Ishikawa (cell line): ENCODE measurements at regions not wholly inside any gene's neighbourhood (a gene's known extent, or its start where the extent isn't known, plus 50 kb on each side); places are given as distances from the start of the nearest gene placed in this dataset.

ENCODE experiments used
- CEBPB ChIP-seq: IDR thresholded peaks from 2 replicates; pipeline ENCODE4 v1.6.1; 2012
- CREB1 ChIP-seq: IDR thresholded peaks from 2 replicates; pipeline ENCODE4 v1.6.1; 2012; ENCODE audit warnings: low read depth
- EGR1 ChIP-seq: IDR thresholded peaks from 2 replicates; pipeline ENCODE4 v1.6.1; 2012
- EP300 ChIP-seq: IDR thresholded peaks from 2 replicates; pipeline ENCODE4 v1.6.1; 2012; ENCODE audit warnings: borderline replicate concordance
- FOXM1 ChIP-seq: IDR thresholded peaks from 2 replicates; pipeline ENCODE4 v1.6.1; 2012; ENCODE audit warnings: low read depth, borderline replicate concordance
- NFIC ChIP-seq: IDR thresholded peaks from 2 replicates; pipeline ENCODE4 v1.6.1; 2012
- RAD21 ChIP-seq: IDR thresholded peaks from 2 replicates; pipeline ENCODE4 v1.6.1; 2012; ENCODE audit warnings: low read depth
- TAF1 ChIP-seq: IDR thresholded peaks from 2 replicates; pipeline ENCODE4 v1.6.1; 2012; ENCODE audit warnings: low read depth, mild to moderate bottlenecking
- TCF12 ChIP-seq: IDR thresholded peaks from 2 replicates; pipeline ENCODE4 v1.6.1; 2012; ENCODE audit warnings: low read depth
- TEAD4 ChIP-seq: IDR thresholded peaks from 2 replicates; pipeline ENCODE4 v1.6.1; 2012
- YY1 ChIP-seq: IDR thresholded peaks from 2 replicates; pipeline ENCODE4 v1.6.1; 2012; ENCODE audit warnings: low read depth
- ZBTB7A ChIP-seq: IDR thresholded peaks from 2 replicates; pipeline ENCODE4 v1.6.1; 2012; ENCODE audit warnings: low read depth
- TF ChIP-seq, protein P1 (sequence below): IDR thresholded peaks from 2 replicates; pipeline ENCODE4 v1.6.1; 2012
- TF ChIP-seq, protein P2 (sequence below): IDR thresholded peaks from 2 replicates; pipeline ENCODE4 v1.6.1; 2012
- TF ChIP-seq, protein P3 (sequence below): IDR thresholded peaks from 2 replicates; pipeline ENCODE4 v1.6.1; 2012; ENCODE audit warnings: low read depth, mild to moderate bottlenecking

DNA sequence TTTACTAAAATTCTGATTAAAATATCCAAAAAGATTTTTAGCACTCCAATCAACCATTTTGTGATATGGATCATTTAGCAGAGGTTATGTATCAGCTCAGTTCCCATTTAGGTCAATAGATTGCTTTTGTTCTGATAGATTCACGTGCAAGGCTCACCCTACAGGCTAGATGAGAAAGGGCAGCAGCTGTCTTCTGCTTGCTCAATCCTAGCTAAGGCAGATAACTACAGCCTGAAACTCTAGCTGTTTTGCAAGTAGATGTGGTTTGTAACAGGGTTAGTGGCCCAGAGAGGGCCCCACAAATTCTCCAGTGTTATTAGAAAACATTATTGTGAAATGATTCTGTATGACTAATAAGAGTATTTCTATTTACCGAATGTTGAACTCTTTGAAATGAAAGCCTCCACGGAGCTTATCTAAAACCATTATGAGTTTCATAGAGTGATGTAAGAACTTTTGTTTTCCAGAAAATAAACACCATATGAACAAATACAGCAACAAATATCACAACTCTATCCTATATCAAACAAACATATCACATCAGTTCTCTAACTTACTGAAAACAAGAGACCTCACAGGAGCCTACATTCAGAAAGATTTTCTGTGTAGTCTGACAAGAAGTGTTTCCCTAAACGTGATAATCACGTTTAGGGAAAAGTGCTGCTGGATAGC lies 841.9 kb upstream of the ACO1 start:
- TF ChIP-seq TAF1 (no peak), CEBPB (peak; percentile 55), ZBTB7A (no peak), RAD21 (peak; percentile 47), EP300 (no peak), TCF12 (no peak), TEAD4 (no peak), NFIC (no peak), YY1 (no peak), CREB1 (no peak), FOXM1 (no peak), EGR1 (no peak)
- TF ChIP-seq, protein P1, sequence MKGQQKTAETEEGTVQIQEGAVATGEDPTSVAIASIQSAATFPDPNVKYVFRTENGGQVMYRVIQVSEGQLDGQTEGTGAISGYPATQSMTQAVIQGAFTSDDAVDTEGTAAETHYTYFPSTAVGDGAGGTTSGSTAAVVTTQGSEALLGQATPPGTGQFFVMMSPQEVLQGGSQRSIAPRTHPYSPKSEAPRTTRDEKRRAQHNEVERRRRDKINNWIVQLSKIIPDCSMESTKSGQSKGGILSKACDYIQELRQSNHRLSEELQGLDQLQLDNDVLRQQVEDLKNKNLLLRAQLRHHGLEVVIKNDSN, result no peak
- TF ChIP-seq, protein P2, sequence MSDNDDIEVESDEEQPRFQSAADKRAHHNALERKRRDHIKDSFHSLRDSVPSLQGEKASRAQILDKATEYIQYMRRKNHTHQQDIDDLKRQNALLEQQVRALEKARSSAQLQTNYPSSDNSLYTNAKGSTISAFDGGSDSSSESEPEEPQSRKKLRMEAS, result no peak
- TF ChIP-seq, protein P3, sequence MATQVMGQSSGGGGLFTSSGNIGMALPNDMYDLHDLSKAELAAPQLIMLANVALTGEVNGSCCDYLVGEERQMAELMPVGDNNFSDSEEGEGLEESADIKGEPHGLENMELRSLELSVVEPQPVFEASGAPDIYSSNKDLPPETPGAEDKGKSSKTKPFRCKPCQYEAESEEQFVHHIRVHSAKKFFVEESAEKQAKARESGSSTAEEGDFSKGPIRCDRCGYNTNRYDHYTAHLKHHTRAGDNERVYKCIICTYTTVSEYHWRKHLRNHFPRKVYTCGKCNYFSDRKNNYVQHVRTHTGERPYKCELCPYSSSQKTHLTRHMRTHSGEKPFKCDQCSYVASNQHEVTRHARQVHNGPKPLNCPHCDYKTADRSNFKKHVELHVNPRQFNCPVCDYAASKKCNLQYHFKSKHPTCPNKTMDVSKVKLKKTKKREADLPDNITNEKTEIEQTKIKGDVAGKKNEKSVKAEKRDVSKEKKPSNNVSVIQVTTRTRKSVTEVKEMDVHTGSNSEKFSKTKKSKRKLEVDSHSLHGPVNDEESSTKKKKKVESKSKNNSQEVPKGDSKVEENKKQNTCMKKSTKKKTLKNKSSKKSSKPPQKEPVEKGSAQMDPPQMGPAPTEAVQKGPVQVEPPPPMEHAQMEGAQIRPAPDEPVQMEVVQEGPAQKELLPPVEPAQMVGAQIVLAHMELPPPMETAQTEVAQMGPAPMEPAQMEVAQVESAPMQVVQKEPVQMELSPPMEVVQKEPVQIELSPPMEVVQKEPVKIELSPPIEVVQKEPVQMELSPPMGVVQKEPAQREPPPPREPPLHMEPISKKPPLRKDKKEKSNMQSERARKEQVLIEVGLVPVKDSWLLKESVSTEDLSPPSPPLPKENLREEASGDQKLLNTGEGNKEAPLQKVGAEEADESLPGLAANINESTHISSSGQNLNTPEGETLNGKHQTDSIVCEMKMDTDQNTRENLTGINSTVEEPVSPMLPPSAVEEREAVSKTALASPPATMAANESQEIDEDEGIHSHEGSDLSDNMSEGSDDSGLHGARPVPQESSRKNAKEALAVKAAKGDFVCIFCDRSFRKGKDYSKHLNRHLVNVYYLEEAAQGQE, result no peak

DNA sequence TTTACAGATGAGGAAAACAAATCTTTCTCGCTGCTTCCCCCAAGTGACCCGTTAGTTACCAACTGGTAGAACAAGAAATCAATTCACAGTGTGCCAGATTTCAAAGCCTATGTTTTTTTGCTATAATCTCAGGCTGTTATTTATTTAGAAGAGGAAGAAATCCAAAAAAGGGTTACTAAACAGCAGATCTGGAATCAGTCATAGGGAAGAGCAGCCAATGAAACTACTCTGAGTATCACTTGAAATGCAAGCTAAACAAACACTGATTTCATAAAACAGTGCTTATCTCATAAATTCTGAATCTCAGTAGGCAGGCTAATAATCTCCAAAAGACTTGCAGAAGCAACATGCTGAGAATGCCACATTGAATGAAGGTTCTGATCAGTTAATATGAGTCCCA lies 829.5 kb upstream of the ACO1 start:
- TF ChIP-seq ZBTB7A (no peak), RAD21 (no peak), EP300 (no peak)

DNA sequence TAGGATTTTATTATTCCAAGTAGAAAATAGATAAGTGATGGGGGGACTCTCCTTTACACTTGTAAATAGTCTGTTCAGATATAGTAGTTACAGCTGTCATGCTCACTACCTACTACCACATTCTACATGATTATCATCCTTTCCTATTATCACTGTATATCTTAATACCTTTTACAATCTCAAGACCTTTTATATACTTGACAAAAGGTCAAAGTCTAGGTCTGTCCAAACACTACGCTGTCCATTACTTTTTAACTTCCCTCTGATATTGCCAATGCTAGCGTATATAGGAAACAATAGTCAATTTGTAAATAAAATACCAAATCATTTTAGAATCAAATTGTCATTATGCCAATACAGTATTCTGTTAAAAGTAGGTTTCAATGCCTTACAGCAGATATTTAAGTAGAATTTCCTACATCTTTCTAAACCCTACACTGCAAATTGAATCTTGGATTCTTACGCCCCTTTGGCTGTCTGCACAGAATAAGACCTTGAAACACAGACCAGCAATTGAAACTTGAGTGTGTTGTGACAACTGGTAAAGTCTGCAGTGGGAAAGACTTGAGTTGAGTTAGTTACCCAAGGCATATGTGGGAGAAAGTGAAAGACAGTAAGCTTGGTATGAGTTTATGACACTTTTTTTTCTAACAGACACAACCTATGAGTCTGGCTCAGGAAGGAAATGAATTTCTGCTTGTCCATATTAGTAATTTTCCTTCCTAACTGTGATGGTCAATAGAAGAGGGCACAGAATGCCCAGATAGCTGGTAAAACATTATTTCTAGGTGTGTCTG lies 827.6 kb upstream of the ACO1 start:
- TF ChIP-seq YY1 (no peak), EP300 (no peak), RAD21 (no peak), EGR1 (no peak), CEBPB (no peak), FOXM1 (no peak)
- TF ChIP-seq, protein P3, result no peak
- TF ChIP-seq, protein P1, result no peak

DNA sequence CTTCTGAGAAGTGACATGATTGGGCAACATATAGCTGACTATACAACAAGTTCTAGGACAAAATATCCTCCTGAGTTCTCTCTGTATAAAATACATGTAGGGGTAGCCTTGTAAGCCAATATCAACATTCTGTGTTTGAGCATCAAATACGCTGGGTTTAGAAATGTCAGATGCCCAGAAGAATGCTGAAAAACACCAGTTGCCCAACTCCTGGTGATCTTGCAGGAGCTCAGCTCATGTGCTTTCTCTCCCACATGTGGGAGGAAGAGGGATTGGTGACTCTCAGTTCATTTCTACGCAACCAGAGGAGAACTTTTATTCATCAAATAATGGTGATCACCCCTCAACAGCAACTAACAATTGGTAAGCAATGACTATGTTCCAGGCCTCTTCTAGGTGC lies 810.9 kb upstream of the ACO1 start:
- TF ChIP-seq FOXM1 (no peak), RAD21 (no peak), TAF1 (no peak), NFIC (no peak)

DNA sequence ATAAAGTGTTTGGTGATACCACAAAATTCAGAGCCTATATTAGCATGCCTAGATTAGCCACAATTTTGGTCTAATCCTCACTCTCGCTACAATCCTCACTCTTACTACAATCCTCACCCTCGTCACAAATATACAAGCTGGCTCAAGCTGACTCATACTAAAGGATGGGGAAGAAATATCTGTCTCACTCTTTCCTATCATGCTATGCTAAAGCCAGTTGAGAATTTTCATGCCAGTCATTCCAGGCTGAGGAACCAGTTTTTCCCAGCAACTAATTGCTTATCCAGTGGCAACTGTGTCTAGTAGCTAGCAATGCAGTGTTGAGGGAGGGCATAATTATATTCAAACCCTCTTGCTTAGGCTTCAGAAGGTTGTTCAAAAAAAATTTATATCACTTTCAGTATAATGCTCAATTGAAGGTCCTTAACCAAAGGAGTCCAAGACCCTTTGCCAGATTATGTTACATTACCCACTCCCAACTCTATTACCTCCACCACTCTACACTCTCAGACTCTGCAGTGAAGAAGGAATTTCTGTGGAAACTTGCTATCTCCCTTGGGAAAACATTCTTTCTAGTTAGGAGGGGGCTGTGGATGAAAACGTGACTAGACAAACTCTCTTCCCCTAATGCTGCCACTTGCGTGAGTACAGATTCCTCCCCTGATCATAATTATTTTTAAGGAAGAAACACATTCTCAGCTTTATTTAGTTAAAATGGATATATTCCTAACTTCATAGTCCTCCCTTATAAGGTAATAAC lies 810.3 kb upstream of the ACO1 start:
- TF ChIP-seq EGR1 (no peak), CEBPB (no peak), RAD21 (no peak), TCF12 (no peak), EP300 (no peak)

DNA sequence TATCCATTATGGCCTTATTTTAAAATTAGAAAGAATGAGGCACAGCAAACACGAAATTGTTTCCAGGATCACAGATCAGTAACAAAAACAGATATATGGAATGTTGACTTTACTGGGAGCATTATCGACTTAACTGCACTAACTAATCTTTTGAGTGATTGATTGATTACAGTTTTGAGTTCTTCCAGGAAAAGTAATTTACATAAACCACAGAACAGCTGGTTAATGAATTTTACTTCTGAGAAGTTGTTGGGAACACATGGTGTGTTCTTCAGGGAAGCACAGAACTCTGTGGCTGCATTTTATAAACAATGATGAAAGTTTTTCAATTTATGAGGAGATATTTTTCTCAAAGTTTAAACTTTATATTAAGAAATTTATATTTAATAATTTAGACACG lies 802.4 kb upstream of the ACO1 start:
- TF ChIP-seq TEAD4, result no peak
- TF ChIP-seq, protein P1, result no peak
- no peak for TF ChIP-seq NFIC
- TF ChIP-seq, protein P3, result no peak
- no peak for TF ChIP-seq CEBPB
- TF ChIP-seq FOXM1, result no peak
- TF ChIP-seq ZBTB7A, result no peak
- TF ChIP-seq RAD21, result no peak
- TF ChIP-seq EGR1, result no peak
- no peak for TF ChIP-seq TAF1
- TF ChIP-seq, protein P2, result no peak
- TF ChIP-seq EP300, result no peak
- no peak for TF ChIP-seq CREB1
- TF ChIP-seq YY1, result no peak
- no peak for TF ChIP-seq TCF12
